ENCODE measurements at regions not wholly inside any gene's neighbourhood (a gene's known extent, or its start where the extent isn't known, plus 50 kb on each side); places are given as distances from the start of the nearest gene placed in this dataset.

DNA sequence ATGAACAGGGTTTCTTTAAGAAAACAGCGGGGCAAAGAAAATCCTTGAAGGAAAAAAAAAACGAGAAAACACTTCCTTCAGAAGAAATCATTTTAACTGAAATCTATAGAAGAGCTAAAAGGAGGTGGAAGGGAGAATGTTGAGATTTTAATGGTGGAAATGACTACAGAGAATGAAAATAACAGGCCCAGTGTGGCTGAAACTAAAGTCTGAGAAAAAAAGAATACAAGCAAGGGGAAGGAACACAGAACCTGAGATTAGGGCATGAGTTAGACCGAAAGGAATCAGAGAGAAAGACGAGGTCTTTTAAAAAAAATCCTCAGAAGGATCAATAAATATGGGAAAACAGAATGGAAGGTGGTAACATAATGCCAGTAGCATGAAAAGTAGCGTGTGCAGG is 1230.0 kb upstream of the TENM3 start:
- 9% methylated on average over 5 of the region's 5 CpGs for WGBS (ENCODE audit: insufficient coverage, insufficient replicate concordance, low lambda C conversion rate, missing lambda C conversion rate)
- Histone ChIP-seq H3K9me3 (replicated peaks; ENCODE audit: control insufficient read depth, insufficient read depth, low read length) (no peaks in the 10 kb centered on the region), H3K9ac (ENCODE audit: control insufficient read depth, insufficient read depth, low read length) (no peak overlapping the region), H3K4me1 (ENCODE audit: control insufficient read depth, insufficient read depth, low read length) (no peaks in the 10 kb centered on the region), H4K20me1 (ENCODE audit: control insufficient read depth, insufficient read depth) (no peaks in the 10 kb centered on the region), H3K4me3 (no peak overlapping the region), H3K36me3 (ENCODE audit: control insufficient read depth in 2 of 2, insufficient read depth in 2 of 2, low read length in 1 of 2) (no peaks in the 10 kb centered on the region), H3K79me2 (ENCODE audit: control insufficient read depth, insufficient read depth, low read length) (no peaks in the 10 kb centered on the region), H3K27ac (ENCODE audit: control insufficient read depth, insufficient read depth) (no peak overlapping the region), H3K27me3 (replicated peaks in 1 of 2; ENCODE audit: control insufficient read depth in 2 of 2, insufficient read depth in 2 of 2, low read length in 1 of 2) (no peaks in the 10 kb centered on the region), H3K4me2 (ENCODE audit: control insufficient read depth, insufficient read depth) (no peak overlapping the region), H2AFZ (ENCODE audit: control insufficient read depth, low read depth, low read length) (no peak overlapping the region)
- ChIA-PET SMC1A (ENCODE audit: uncharacterized antibody, unreplicated experiment) (interaction anchor here (0.6 to 0.9 kb wide), 2 partner anchors 10 to 74 kb away, joined by 3 read pairs; no protein-coding TSS in a partner anchor), CTCF (no interaction called here), RAD21 (ENCODE audit: unreplicated experiment) (no interaction called here), POLR2A (no interaction called here)
- DNase-seq (ENCODE audit: low read depth, low spot score) (no peak), ATAC-seq (peak; percentile 49), FAIRE-seq (no peak)
- BruUV-seq (replicated peaks), result no TSS peak
- in situ Hi-C loops (cut with MboI) (no loop called here), intact Hi-C loops (cut with micrococcal nuclease; ENCODE audit: unreplicated experiment) (no loop called here)
- TF ChIP-seq STAT1 (conservative IDR thresholded peaks at IDR 0.05), result no peak
- no peak for TF ChIP-seq LARP7 (IDR thresholded peaks at IDR 0.05)
- TF ChIP-seq, protein P1, sequence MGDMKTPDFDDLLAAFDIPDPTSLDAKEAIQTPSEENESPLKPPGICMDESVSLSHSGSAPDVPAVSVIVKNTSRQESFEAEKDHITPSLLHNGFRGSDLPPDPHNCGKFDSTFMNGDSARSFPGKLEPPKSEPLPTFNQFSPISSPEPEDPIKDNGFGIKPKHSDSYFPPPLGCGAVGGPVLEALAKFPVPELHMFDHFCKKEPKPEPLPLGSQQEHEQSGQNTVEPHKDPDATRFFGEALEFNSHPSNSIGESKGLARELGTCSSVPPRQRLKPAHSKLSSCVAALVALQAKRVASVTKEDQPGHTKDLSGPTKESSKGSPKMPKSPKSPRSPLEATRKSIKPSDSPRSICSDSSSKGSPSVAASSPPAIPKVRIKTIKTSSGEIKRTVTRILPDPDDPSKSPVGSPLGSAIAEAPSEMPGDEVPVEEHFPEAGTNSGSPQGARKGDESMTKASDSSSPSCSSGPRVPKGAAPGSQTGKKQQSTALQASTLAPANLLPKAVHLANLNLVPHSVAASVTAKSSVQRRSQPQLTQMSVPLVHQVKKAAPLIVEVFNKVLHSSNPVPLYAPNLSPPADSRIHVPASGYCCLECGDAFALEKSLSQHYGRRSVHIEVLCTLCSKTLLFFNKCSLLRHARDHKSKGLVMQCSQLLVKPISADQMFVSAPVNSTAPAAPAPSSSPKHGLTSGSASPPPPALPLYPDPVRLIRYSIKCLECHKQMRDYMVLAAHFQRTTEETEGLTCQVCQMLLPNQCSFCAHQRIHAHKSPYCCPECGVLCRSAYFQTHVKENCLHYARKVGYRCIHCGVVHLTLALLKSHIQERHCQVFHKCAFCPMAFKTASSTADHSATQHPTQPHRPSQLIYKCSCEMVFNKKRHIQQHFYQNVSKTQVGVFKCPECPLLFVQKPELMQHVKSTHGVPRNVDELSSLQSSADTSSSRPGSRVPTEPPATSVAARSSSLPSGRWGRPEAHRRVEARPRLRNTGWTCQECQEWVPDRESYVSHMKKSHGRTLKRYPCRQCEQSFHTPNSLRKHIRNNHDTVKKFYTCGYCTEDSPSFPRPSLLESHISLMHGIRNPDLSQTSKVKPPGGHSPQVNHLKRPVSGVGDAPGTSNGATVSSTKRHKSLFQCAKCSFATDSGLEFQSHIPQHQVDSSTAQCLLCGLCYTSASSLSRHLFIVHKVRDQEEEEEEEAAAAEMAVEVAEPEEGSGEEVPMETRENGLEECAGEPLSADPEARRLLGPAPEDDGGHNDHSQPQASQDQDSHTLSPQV (IDR thresholded peaks at IDR 0.05), result no peak
- no peak for TF ChIP-seq SREBF1 (IDR thresholded peaks at IDR 0.05; ENCODE audit: low read length)
- TF ChIP-seq SUZ12 (IDR thresholded peaks at IDR 0.05; ENCODE audit: unreplicated experiment), result no peak
- TF ChIP-seq, protein P2, sequence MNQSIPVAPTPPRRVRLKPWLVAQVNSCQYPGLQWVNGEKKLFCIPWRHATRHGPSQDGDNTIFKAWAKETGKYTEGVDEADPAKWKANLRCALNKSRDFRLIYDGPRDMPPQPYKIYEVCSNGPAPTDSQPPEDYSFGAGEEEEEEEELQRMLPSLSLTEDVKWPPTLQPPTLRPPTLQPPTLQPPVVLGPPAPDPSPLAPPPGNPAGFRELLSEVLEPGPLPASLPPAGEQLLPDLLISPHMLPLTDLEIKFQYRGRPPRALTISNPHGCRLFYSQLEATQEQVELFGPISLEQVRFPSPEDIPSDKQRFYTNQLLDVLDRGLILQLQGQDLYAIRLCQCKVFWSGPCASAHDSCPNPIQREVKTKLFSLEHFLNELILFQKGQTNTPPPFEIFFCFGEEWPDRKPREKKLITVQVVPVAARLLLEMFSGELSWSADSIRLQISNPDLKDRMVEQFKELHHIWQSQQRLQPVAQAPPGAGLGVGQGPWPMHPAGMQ (IDR thresholded peaks at IDR 0.05; ENCODE audit: borderline replicate concordance), result no peak
- TF ChIP-seq CEBPB (IDR thresholded peaks at IDR 0.05; ENCODE audit: borderline replicate concordance in 1 of 2, low read depth in 2 of 2, low read length in 2 of 2), result no peak
- TF ChIP-seq, protein P3, sequence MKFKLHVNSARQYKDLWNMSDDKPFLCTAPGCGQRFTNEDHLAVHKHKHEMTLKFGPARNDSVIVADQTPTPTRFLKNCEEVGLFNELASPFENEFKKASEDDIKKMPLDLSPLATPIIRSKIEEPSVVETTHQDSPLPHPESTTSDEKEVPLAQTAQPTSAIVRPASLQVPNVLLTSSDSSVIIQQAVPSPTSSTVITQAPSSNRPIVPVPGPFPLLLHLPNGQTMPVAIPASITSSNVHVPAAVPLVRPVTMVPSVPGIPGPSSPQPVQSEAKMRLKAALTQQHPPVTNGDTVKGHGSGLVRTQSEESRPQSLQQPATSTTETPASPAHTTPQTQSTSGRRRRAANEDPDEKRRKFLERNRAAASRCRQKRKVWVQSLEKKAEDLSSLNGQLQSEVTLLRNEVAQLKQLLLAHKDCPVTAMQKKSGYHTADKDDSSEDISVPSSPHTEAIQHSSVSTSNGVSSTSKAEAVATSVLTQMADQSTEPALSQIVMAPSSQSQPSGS (IDR thresholded peaks at IDR 0.05; ENCODE audit: low read length), result no peak
- no peak for TF ChIP-seq POU2F2 (IDR thresholded peaks at IDR 0.05; ENCODE audit: borderline replicate concordance, low read depth, low read length)
- no peak for TF ChIP-seq RB1 (IDR thresholded peaks at IDR 0.05; ENCODE audit: borderline replicate concordance)
- TF ChIP-seq, protein P4, sequence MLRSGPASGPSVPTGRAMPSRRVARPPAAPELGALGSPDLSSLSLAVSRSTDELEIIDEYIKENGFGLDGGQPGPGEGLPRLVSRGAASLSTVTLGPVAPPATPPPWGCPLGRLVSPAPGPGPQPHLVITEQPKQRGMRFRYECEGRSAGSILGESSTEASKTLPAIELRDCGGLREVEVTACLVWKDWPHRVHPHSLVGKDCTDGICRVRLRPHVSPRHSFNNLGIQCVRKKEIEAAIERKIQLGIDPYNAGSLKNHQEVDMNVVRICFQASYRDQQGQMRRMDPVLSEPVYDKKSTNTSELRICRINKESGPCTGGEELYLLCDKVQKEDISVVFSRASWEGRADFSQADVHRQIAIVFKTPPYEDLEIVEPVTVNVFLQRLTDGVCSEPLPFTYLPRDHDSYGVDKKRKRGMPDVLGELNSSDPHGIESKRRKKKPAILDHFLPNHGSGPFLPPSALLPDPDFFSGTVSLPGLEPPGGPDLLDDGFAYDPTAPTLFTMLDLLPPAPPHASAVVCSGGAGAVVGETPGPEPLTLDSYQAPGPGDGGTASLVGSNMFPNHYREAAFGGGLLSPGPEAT (IDR thresholded peaks at IDR 0.05; ENCODE audit: low read depth), result no peak
- no peak for TF ChIP-seq YY1 (IDR thresholded peaks at IDR 0.05; ENCODE audit: low read depth, low read length)
- TF ChIP-seq SMAD5 (IDR thresholded peaks at IDR 0.05; ENCODE audit: low read depth), result no peak

Measured in GM12878 (cell line).